ENCODE measurements at regions not wholly inside any gene's neighbourhood (a gene's known extent, or its start where the extent isn't known, plus 50 kb on each side); places are given as distances from the start of the nearest gene placed in this dataset.

DNA sequence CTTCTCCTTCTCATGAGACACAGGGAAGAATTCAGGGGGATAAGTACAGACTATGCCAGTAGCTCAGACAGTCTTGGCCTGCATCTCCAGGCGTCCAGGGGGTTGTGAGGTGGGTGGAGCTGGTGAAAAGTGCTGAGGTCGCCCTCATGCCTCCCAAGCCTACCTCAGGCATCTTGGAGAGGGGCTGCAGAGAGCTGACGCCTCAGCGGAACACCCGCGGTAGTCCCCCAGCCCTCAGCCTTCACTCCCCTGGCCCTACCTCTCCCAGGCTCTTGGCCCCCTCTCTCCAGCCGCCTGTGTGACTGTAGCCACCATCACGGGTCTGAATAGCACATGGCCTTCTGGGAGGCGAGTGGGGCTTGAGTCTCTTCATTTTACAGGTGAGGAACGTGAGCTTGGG lies 59.8 kb upstream of the DLK1 start:
- TF ChIP-seq ESRRA (IDR thresholded peaks at IDR 0.05; ENCODE audit: low read length) (no peak), POLR2A (IDR thresholded peaks at IDR 0.05; ENCODE audit: low read depth, low read length) (no peak), YY1 (IDR thresholded peaks at IDR 0.05; ENCODE audit: low read depth, low read length) (no peak), EGR1 (IDR thresholded peaks at IDR 0.05; ENCODE audit: borderline replicate concordance in 1 of 2, low read depth in 2 of 2, low read length in 2 of 2) (no peak), ZNF274 (IDR thresholded peaks at IDR 0.05; ENCODE audit: insufficient read depth, insufficient read length) (no peak)
- TF ChIP-seq, protein P1, sequence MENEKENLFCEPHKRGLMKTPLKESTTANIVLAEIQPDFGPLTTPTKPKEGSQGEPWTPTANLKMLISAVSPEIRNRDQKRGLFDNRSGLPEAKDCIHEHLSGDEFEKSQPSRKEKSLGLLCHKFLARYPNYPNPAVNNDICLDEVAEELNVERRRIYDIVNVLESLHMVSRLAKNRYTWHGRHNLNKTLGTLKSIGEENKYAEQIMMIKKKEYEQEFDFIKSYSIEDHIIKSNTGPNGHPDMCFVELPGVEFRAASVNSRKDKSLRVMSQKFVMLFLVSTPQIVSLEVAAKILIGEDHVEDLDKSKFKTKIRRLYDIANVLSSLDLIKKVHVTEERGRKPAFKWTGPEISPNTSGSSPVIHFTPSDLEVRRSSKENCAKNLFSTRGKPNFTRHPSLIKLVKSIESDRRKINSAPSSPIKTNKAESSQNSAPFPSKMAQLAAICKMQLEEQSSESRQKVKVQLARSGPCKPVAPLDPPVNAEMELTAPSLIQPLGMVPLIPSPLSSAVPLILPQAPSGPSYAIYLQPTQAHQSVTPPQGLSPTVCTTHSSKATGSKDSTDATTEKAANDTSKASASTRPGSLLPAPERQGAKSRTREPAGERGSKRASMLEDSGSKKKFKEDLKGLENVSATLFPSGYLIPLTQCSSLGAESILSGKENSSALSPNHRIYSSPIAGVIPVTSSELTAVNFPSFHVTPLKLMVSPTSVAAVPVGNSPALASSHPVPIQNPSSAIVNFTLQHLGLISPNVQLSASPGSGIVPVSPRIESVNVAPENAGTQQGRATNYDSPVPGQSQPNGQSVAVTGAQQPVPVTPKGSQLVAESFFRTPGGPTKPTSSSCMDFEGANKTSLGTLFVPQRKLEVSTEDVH (IDR thresholded peaks at IDR 0.05; ENCODE audit: low read depth, partially characterized antibody) = no peak
- TF ChIP-seq, protein P2, sequence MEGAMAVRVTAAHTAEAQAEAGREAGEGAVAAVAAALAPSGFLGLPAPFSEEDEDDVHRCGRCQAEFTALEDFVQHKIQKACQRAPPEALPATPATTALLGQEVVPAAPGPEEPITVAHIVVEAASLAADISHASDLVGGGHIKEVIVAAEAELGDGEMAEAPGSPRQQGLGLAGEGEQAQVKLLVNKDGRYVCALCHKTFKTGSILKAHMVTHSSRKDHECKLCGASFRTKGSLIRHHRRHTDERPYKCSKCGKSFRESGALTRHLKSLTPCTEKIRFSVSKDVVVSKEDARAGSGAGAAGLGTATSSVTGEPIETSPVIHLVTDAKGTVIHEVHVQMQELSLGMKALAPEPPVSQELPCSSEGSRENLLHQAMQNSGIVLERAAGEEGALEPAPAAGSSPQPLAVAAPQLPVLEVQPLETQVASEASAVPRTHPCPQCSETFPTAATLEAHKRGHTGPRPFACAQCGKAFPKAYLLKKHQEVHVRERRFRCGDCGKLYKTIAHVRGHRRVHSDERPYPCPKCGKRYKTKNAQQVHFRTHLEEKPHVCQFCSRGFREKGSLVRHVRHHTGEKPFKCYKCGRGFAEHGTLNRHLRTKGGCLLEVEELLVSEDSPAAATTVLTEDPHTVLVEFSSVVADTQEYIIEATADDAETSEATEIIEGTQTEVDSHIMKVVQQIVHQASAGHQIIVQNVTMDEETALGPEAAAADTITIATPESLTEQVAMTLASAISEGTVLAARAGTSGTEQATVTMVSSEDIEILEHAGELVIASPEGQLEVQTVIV (IDR thresholded peaks at IDR 0.05; ENCODE audit: borderline replicate concordance, partially characterized antibody) = no peak
